ENCODE measurements at regions not wholly inside any gene's neighbourhood (a gene's known extent, or its start where the extent isn't known, plus 50 kb on each side); places are given as distances from the start of the nearest gene placed in this dataset.

- DNase-seq = no peak
These were observed 120.2 kb upstream of the PJA2 start for GRCh38 chr5:109529987-109530386.

GRCh38 chr5:109529520-109529919 is 119.7 kb upstream of the PJA2 start:
- DNase-seq = no peak

GRCh38 chr5:109524555-109524954 is 114.8 kb upstream of the PJA2 start:
- DNase-seq = no peak

- DNase-seq = no peak
These were observed 114.3 kb upstream of the PJA2 start for GRCh38 chr5:109524026-109524425.

- no peak for DNase-seq
These were observed 112.6 kb upstream of the PJA2 start for GRCh38 chr5:109522404-109522803.

GRCh38 chr5:109519416-109519815 is 109.6 kb upstream of the PJA2 start:
- no peak for DNase-seq

GRCh38 chr5:109516390-109516789 is 106.6 kb upstream of the PJA2 start:
- no peak for DNase-seq

- no peak for DNase-seq
These were observed 102.4 kb upstream of the PJA2 start for GRCh38 chr5:109511980-109512734.

GRCh38 chr5:109506556-109506955 is 96.8 kb upstream of the PJA2 start:
- DNase-seq = no peak

- no peak for DNase-seq
These were observed 86.3 kb upstream of the PJA2 start for GRCh38 chr5:109496112-109496511.

- no peak for DNase-seq
These were observed 78.1 kb upstream of the PJA2 start for GRCh38 chr5:109487753-109488420.

GRCh38 chr5:109486200-109486804 is 76.5 kb upstream of the PJA2 start:
- DNase-seq = no peak

- DNase-seq = peak; percentile 19
These were observed 75.3 kb upstream of the PJA2 start for GRCh38 chr5:109485030-109485429.

GRCh38 chr5:109484597-109484996 is 74.8 kb upstream of the PJA2 start:
- DNase-seq = no peak

GRCh38 chr5:109483395-109483971 is 73.7 kb upstream of the PJA2 start:
- no peak for DNase-seq

GRCh38 chr5:109482748-109483147 is 73.0 kb upstream of the PJA2 start:
- no peak for DNase-seq

- no peak for DNase-seq
These were observed 69.6 kb upstream of the PJA2 start for GRCh38 chr5:109479260-109479860.

- no peak for DNase-seq
These were observed 69.1 kb upstream of the PJA2 start for GRCh38 chr5:109478830-109479229.

GRCh38 chr5:109476292-109476691 is 66.5 kb upstream of the PJA2 start:
- no peak for DNase-seq

- DNase-seq = no peak
These were observed 60.3 kb upstream of the PJA2 start for GRCh38 chr5:109469896-109470662.

GRCh38 chr5:109468737-109469420 is 59.1 kb upstream of the PJA2 start:
- peak; percentile 81 for DNase-seq

GRCh38 chr5:109468288-109468676 is 58.5 kb upstream of the PJA2 start:
- no peak for DNase-seq

All from NCI-H2107 (cell line).